HepG2 (cell line): ENCODE measurements at regions not wholly inside any gene's neighbourhood (a gene's known extent, or its start where the extent isn't known, plus 50 kb on each side); places are given as distances from the start of the nearest gene placed in this dataset.

Source experiments
- BHLHE40 ChIP-seq: IDR thresholded peaks from 2 replicates; pipeline ENCODE4 v1.6.1; 2011; ENCODE audit warnings: low read length, improper control_type of control experiment
- CREM ChIP-seq, 2 experiments: sonication (generic) in 1 of 2; formaldehyde crosslinking in 1 of 2; IDR thresholded peaks; 2 replicates each; pipeline versions ENCODE4 v1.4.0 to v1.6.1; 2016 to 2020; ENCODE audit warnings: antibody characterized with exemption in 1 of 2, mild to moderate bottlenecking in 1 of 2, missing genetic modification reagents in 1 of 2
- RAD21 ChIP-seq: fragments of 450-650 bp; formaldehyde crosslinking; IDR thresholded peaks from 2 replicates; pipeline ENCODE4 v1.5.0; 2020; ENCODE audit warnings: mild to moderate bottlenecking
- ZFX ChIP-seq: sonication (generic); formaldehyde crosslinking; IDR thresholded peaks from 2 replicates; pipeline ENCODE4 v1.4.0; 2020; ENCODE audit warnings: mild to moderate bottlenecking, low read depth, missing genetic modification reagents, moderate library complexity
- ZNF274 ChIP-seq: sonication (generic); formaldehyde crosslinking; IDR thresholded peaks from 2 replicates; pipeline ENCODE4 v1.5.1; 2020; ENCODE audit warnings: mild to moderate bottlenecking, missing genetic modification reagents
- ZNF431 ChIP-seq: sonication (generic); formaldehyde crosslinking; IDR thresholded peaks from 2 replicates; pipeline ENCODE4 v1.9.0; 2022; ENCODE audit warnings: missing genetic modification reagents, low read depth, mild to moderate bottlenecking, borderline replicate concordance
- ZSCAN29 ChIP-seq: sonication (generic); formaldehyde crosslinking; conservative IDR thresholded peaks from 2 replicates; pipeline ENCODE4 v1.4.0; 2020; ENCODE audit warnings: mild to moderate bottlenecking, missing genetic modification reagents
- TF ChIP-seq, protein P1 (sequence below): sonication (generic); formaldehyde crosslinking; IDR thresholded peaks from 2 replicates; pipeline ENCODE4 v1.5.0; 2020; ENCODE audit warnings: mild to moderate bottlenecking, missing genetic modification reagents, moderate library complexity

GRCh38 chr4:175421506-175421905, 390.6 kb downstream of the GPM6A start:
- TF ChIP-seq, protein P1, sequence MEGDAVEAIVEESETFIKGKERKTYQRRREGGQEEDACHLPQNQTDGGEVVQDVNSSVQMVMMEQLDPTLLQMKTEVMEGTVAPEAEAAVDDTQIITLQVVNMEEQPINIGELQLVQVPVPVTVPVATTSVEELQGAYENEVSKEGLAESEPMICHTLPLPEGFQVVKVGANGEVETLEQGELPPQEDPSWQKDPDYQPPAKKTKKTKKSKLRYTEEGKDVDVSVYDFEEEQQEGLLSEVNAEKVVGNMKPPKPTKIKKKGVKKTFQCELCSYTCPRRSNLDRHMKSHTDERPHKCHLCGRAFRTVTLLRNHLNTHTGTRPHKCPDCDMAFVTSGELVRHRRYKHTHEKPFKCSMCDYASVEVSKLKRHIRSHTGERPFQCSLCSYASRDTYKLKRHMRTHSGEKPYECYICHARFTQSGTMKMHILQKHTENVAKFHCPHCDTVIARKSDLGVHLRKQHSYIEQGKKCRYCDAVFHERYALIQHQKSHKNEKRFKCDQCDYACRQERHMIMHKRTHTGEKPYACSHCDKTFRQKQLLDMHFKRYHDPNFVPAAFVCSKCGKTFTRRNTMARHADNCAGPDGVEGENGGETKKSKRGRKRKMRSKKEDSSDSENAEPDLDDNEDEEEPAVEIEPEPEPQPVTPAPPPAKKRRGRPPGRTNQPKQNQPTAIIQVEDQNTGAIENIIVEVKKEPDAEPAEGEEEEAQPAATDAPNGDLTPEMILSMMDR (CRISPR knock-in tag) = no peak
- TF ChIP-seq BHLHE40 (no peak), CREM (IDR thresholded peaks at IDR 0.05) (no peak), CREM (CRISPR knock-in tag; IDR thresholded peaks at IDR 0.05) (no peak), ZNF274 (no peak), ZFX (CRISPR knock-in tag) (no peak), RAD21 (CRISPR knock-in tag) (no peak), ZNF431 (CRISPR knock-in tag) (no peak), ZSCAN29 (CRISPR knock-in tag) (no peak)
